AG04450 (cell line): ENCODE measurements at regions not wholly inside any gene's neighbourhood (a gene's known extent, or its start where the extent isn't known, plus 50 kb on each side); places are given as distances from the start of the nearest gene placed in this dataset.

Experiments
- CTCF ChIA-PET: fragments of 300-600, 350-600 bp; formaldehyde crosslinking; extraction: SDS; loops from one replicate; lab custom pipeline; 2022; ENCODE audit warnings: antibody characterized with exemption, inconsistent platforms; lab: Charles Lee
- POLR2A ChIA-PET: fragments of 350-600 bp; formaldehyde crosslinking; extraction: SDS; loops from one replicate; lab custom pipeline; 2021; ENCODE audit warnings: antibody characterized with exemption, inconsistent platforms; lab: Yijun Ruan, JAX
- DNase-seq: peaks from one replicate; pipeline ENCODE4 v3.0.0-alpha.2; 2011; ENCODE audit warnings: low read depth, low spot score
- H3K27ac ChIP-seq: one replicate; pipeline ENCODE4 v1.5.1; 2012; ENCODE audit warnings: low read depth, low read length, control low read depth
- H3K27me3 ChIP-seq: one replicate; pipeline ENCODE4 v1.6.0; 2012; ENCODE audit warnings: low read length; ENCODE audit not compliant: control insufficient read depth, insufficient read depth
- H3K4me3 ChIP-seq: 2 replicates; pipeline ENCODE4 v1.5.1; 2011; ENCODE audit warnings: mild to moderate bottlenecking, low read depth, low read length, control low read depth
- H3K9me3 ChIP-seq: 2 replicates; pipeline ENCODE4 v1.5.1; 2012; ENCODE audit warnings: low read length; ENCODE audit not compliant: control insufficient read depth, insufficient read depth
- TF ChIP-seq, protein P1 (sequence below): IDR thresholded peaks from 2 replicates; pipeline ENCODE4 v1.5.1; 2011; ENCODE audit warnings: low read depth, low read length, control low read depth, inconsistent platforms

DNA sequence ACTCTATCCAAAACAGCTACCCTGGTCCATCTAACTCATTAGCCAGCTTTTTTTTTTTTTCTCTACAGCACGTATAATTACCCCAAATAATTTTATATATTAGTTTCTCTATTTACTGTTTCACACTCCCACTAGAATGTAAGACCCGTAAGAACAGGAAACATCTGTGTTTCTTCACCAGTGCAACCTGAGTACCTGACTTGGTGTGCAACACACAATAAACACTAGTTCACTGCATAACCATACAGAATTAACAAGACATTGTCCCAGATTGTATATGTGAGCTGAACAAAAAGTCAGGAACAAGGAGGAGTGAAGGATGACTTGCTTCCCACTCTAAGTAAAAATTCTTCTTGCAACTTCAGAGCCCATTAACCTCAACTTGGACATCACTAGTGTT, 180.2 kb upstream of the AKR1E2 start:
- Histone ChIP-seq H3K9me3 (no peaks in the 10 kb centered on the region), H3K27ac (no peak overlapping the region), H3K27me3 (no peaks in the 10 kb centered on the region), H3K4me3 (no peak overlapping the region)
- DNase-seq, result no peak
- TF ChIP-seq, protein P1, sequence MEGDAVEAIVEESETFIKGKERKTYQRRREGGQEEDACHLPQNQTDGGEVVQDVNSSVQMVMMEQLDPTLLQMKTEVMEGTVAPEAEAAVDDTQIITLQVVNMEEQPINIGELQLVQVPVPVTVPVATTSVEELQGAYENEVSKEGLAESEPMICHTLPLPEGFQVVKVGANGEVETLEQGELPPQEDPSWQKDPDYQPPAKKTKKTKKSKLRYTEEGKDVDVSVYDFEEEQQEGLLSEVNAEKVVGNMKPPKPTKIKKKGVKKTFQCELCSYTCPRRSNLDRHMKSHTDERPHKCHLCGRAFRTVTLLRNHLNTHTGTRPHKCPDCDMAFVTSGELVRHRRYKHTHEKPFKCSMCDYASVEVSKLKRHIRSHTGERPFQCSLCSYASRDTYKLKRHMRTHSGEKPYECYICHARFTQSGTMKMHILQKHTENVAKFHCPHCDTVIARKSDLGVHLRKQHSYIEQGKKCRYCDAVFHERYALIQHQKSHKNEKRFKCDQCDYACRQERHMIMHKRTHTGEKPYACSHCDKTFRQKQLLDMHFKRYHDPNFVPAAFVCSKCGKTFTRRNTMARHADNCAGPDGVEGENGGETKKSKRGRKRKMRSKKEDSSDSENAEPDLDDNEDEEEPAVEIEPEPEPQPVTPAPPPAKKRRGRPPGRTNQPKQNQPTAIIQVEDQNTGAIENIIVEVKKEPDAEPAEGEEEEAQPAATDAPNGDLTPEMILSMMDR, result no peak
- ChIA-PET CTCF (interaction anchor here (1.6 kb wide), 1 partner anchor 11 kb away, joined by 6 read pairs; no protein-coding TSS in a partner anchor), POLR2A (no interaction called here)

DNA sequence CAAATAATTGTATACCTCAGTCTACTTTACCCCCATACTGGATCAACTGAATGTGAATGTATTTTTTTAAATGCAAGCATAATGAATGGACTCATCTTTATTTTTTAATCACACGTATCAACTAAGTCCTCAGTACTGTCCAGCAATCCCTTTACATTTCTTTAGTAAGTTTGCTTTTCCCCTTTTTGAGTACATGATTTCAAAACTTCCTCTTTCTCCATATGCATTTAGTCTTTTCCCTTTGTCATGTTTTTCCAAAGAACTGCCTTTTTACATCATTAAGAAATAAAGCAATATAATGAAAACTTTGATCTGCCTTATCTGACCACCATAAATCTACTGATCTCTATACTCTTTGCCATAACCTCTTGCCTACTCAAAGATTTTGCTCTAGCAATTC, 182.5 kb upstream of the AKR1E2 start:
- no peaks in the 10 kb centered on the region for H3K9me3 ChIP-seq
- CTCF ChIA-PET, result no interaction called here
- H3K27me3 ChIP-seq, result no peaks in the 10 kb centered on the region
- no peak for DNase-seq
- TF ChIP-seq, protein P1, result no peak
- H3K27ac ChIP-seq, result no peak overlapping the region
- H3K4me3 ChIP-seq, result no peak overlapping the region
- POLR2A ChIA-PET, result no interaction called here

DNA sequence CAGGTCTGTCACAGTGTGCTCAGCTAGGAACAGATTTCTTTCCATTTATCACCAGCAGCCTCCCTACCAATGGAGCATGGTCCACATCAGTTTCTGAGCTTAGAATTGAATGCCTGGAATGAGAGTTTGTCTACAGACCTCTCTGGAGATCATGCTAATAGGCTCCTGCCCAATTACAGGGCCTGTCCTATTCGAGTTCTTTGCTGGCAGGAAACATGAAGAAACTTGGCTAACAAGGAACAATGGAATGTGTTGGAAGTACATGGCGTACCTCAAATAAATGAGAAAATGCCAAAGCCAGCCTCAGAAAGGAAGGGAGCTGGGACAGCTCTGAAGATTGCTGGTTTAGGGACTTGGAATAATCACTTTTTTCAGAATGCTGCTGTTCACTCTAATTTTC, 186.0 kb upstream of the AKR1E2 start:
- POLR2A ChIA-PET, result no interaction called here
- no peak for DNase-seq
- no peaks in the 10 kb centered on the region for H3K27me3 ChIP-seq
- no peak overlapping the region for H3K4me3 ChIP-seq
- H3K27ac ChIP-seq, result no peak overlapping the region
- TF ChIP-seq, protein P1, result no peak
- H3K9me3 ChIP-seq, result no peaks in the 10 kb centered on the region
- CTCF ChIA-PET, result interaction anchor here (1.2 to 1.8 kb wide), 2 partner anchors 17 to 127 kb away, joined by 3 to 6 read pairs; no protein-coding TSS in a partner anchor

DNA sequence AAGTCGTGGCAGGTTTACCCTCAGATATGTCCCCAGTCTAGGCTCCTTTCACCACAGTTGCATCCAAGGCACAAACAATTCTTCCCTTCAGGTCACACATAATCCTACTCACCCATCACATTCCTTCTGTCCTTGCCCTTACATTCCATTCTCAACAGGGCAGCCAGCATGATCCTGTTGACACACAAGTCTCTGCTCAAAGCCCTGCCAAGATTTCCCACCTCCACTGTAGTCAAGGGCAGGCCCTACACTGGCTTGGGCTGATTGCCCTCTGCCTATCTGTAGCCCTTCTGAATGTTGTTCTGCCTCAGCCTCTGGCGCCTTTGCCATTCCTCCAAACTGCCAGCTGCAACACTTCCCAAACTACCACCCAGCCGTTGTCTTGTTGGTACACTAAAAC, 187.9 kb upstream of the AKR1E2 start:
- DNase-seq, result no peak

DNA sequence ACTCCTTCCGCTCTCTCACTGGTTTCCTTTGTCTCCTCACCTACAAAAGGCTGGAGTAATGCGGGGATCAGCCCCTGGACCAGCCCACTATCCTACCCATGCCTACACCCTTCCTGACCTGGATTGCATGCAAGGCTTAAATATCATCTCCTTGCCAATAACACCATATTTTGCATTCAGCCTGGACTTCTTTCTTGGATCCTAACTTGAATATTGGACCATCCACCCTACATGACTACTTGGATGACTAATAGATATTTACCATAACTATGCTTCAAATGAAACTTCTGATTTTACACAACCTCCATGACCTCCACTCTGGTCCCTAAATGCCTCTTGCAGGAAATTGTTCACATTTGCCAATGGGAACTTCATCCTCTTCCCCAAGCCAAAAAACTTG, 188.3 kb upstream of the AKR1E2 start:
- TF ChIP-seq, protein P1, result no peak
- no peak for DNase-seq
- ChIA-PET POLR2A (no interaction called here), CTCF (no interaction called here)
- H3K27me3 ChIP-seq, result no peaks in the 10 kb centered on the region
- no peaks in the 10 kb centered on the region for H3K9me3 ChIP-seq
- H3K4me3 ChIP-seq, result no peak overlapping the region
- no peak overlapping the region for H3K27ac ChIP-seq

More for the DNA sequence above, 187.9 kb upstream of the AKR1E2 start:
- CTCF ChIA-PET, result no interaction called here
- H3K27me3 ChIP-seq, result no peaks in the 10 kb centered on the region
- H3K27ac ChIP-seq, result no peak overlapping the region
- POLR2A ChIA-PET, result no interaction called here
- no peak overlapping the region for H3K4me3 ChIP-seq
- H3K9me3 ChIP-seq, result no peaks in the 10 kb centered on the region
- TF ChIP-seq, protein P1, result no peak
